Thoracic aorta (tissue), 2 donors: ENCODE measurements at regions not wholly inside any gene's neighbourhood (a gene's known extent, or its start where the extent isn't known, plus 50 kb on each side); places are given as distances from the start of the nearest gene placed in this dataset.

Experiments used
- ATAC-seq: fragments of 150-250 bp; one replicate; pipeline ENCODE4 v1.8.0; 2017; ENCODE audit warnings: low read depth; ENCODE audit not compliant: insufficient number of reproducible peaks, low FRiP score
- DNase-seq: peaks from one replicate; pipeline ENCODE4 v3.0.0-alpha.2; 2020; ENCODE audit warnings: low spot score
- H3K27ac ChIP-seq, 2 donors: fragments of 200-600 bp; sonication (generic); 1 replicate in 1 of 2; 2 replicates in 1 of 2; pipeline ENCODE4 v1.5.1; 2016; ENCODE audit warnings: mild to moderate bottlenecking in 2 of 2, moderate library complexity in 2 of 2
- H3K27me3 ChIP-seq: fragments of 200-600 bp; sonication (generic); replicated peaks from 2 replicates; pipeline ENCODE4 v1.6.0; 2016; ENCODE audit warnings: mild to moderate bottlenecking; ENCODE audit not compliant: insufficient read depth
- H3K36me3 ChIP-seq: fragments of 200-600 bp; sonication (generic); one replicate; pipeline ENCODE4 v1.5.1; 2016
- H3K4me1 ChIP-seq, 2 donors: fragments of 200-600 bp; sonication (generic); 1 replicate in 1 of 2; 2 replicates in 1 of 2; pipeline versions ENCODE4 v1.5.1 to v1.6.0; 2016; ENCODE audit warnings: low read depth in 2 of 2, mild to moderate bottlenecking in 1 of 2; ENCODE audit not compliant: control insufficient read depth in 1 of 2
- H3K4me3 ChIP-seq: fragments of 200-600 bp; sonication (generic); 2 replicates; pipeline ENCODE4 v1.5.1; 2016; ENCODE audit warnings: mild to moderate bottlenecking
- H3K9me3 ChIP-seq: fragments of 200-600 bp; sonication (generic); 2 replicates; pipeline ENCODE4 v1.5.1; 2016
- CTCF ChIP-seq: fragments of 200-600 bp; sonication (generic); IDR thresholded peaks from one replicate; pipeline ENCODE4 v1.5.1; 2019; ENCODE audit warnings: antibody characterized with exemption

- Histone ChIP-seq H3K4me3 (no peak overlapping the region), H3K27me3 (no peaks in the 10 kb centered on the region), H3K27ac (no peak overlapping the region), H3K9me3 (no peaks in the 10 kb centered on the region), H3K4me1 (no peaks in the 10 kb centered on the region), H3K36me3 (no peaks in the 10 kb centered on the region)
- DNase-seq (no peak), ATAC-seq (no peak)
- TF ChIP-seq CTCF: no peak
Measured at GRCh38 chr14:85315733-85316290, 214.1 kb upstream of the FLRT2 start.

- Histone ChIP-seq H3K27me3 (no peaks in the 10 kb centered on the region), H3K27ac (no peak overlapping the region), H3K36me3 (no peaks in the 10 kb centered on the region), H3K9me3 (no peaks in the 10 kb centered on the region), H3K4me1 (no peaks in the 10 kb centered on the region), H3K4me3 (no peak overlapping the region)
- ATAC-seq (no peak), DNase-seq (no peak)
- no peak for TF ChIP-seq CTCF
Measured at GRCh38 chr14:85316701-85317410, 213.1 kb upstream of the FLRT2 start.

GRCh38 chr14:85317491-85318021 is 212.4 kb upstream of the FLRT2 start:
- ATAC-seq (no peak), DNase-seq (no peak)
- no peak for TF ChIP-seq CTCF
- Histone ChIP-seq H3K9me3 (no peaks in the 10 kb centered on the region), H3K27me3 (no peaks in the 10 kb centered on the region), H3K4me3 (no peak overlapping the region), H3K4me1 (no peaks in the 10 kb centered on the region), H3K27ac (no peak overlapping the region), H3K36me3 (no peaks in the 10 kb centered on the region)

- DNase-seq (no peak), ATAC-seq (no peak)
- Histone ChIP-seq H3K9me3 (no peaks in the 10 kb centered on the region), H3K4me1 (no peaks in the 10 kb centered on the region), H3K4me3 (no peak overlapping the region), H3K27ac (no peak overlapping the region), H3K27me3 (no peaks in the 10 kb centered on the region), H3K36me3 (no peaks in the 10 kb centered on the region)
- TF ChIP-seq CTCF: no peak
Measured at GRCh38 chr14:85319101-85319500, 210.8 kb upstream of the FLRT2 start.

- no peak overlapping the region for H3K4me3 ChIP-seq
- DNase-seq: no peak
- no peak for ATAC-seq
- no peaks in the 10 kb centered on the region for H3K9me3 ChIP-seq
- no peaks in the 10 kb centered on the region for H3K27me3 ChIP-seq
- H3K27ac ChIP-seq: no peak overlapping the region
- H3K4me1 ChIP-seq: no peaks in the 10 kb centered on the region
- TF ChIP-seq CTCF: no peak
- no peaks in the 10 kb centered on the region for H3K36me3 ChIP-seq
Measured at GRCh38 chr14:85319998-85320630, 209.8 kb upstream of the FLRT2 start.
